ENCODE measurements at regions not wholly inside any gene's neighbourhood (a gene's known extent, or its start where the extent isn't known, plus 50 kb on each side); places are given as distances from the start of the nearest gene placed in this dataset.

- Histone ChIP-seq H3K4me1 (no peaks in the 10 kb centered on the region), H3K9me3 (no peaks in the 10 kb centered on the region), H3K36me3 (no peaks in the 10 kb centered on the region), H3K27ac (no peak overlapping the region), H3K27me3 (no peaks in the 10 kb centered on the region), H3K4me3 (no peak overlapping the region)
- ATAC-seq (no peak), DNase-seq (no peak)
- intact Hi-C loops (cut with DNase I): no loop called here
- TF ChIP-seq, protein P1, sequence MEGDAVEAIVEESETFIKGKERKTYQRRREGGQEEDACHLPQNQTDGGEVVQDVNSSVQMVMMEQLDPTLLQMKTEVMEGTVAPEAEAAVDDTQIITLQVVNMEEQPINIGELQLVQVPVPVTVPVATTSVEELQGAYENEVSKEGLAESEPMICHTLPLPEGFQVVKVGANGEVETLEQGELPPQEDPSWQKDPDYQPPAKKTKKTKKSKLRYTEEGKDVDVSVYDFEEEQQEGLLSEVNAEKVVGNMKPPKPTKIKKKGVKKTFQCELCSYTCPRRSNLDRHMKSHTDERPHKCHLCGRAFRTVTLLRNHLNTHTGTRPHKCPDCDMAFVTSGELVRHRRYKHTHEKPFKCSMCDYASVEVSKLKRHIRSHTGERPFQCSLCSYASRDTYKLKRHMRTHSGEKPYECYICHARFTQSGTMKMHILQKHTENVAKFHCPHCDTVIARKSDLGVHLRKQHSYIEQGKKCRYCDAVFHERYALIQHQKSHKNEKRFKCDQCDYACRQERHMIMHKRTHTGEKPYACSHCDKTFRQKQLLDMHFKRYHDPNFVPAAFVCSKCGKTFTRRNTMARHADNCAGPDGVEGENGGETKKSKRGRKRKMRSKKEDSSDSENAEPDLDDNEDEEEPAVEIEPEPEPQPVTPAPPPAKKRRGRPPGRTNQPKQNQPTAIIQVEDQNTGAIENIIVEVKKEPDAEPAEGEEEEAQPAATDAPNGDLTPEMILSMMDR (IDR thresholded peaks at IDR 0.05): no peak
Observed at GRCh38 chr18:10090668-10091067, 176.9 kb downstream of the VAPA start.

DNA sequence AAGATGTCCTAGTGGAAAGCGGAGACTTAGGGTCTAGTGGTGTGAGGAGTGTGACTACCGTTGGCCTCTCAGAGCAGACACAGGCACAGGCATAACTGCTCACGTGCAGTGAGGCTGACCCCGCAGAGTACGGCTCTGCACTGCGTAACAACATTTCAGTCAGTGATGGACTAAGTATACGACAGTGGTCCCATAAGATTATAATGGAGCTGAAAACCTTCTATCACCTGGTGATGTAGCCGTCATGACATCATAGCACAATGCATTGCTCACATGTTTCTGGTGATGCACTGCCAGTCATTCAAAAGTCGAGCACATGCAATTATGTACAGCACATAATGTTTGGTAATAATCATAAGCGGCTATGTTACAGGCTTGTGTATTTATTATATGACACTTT, 179.6 kb downstream of the VAPA start:
- no peaks in the 10 kb centered on the region for H3K27me3 ChIP-seq
- no peak for DNase-seq
- intact Hi-C loops (cut with DNase I): no loop called here
- TF ChIP-seq, protein P1 (IDR thresholded peaks at IDR 0.05): no peak
- no peaks in the 10 kb centered on the region for H3K9me3 ChIP-seq
- H3K27ac ChIP-seq: no peak overlapping the region
- H3K4me1 ChIP-seq: no peaks in the 10 kb centered on the region
- no peaks in the 10 kb centered on the region for H3K36me3 ChIP-seq
- no peak for ATAC-seq
- no peak overlapping the region for H3K4me3 ChIP-seq

GRCh38 chr18:10094154-10094553, 180.3 kb downstream of the VAPA start:
- ATAC-seq: no peak
- intact Hi-C loops (cut with DNase I): no loop called here
- H3K9me3 ChIP-seq: no peaks in the 10 kb centered on the region
- TF ChIP-seq, protein P1 (IDR thresholded peaks at IDR 0.05): no peak
- no peak overlapping the region for H3K4me3 ChIP-seq
- no peaks in the 10 kb centered on the region for H3K36me3 ChIP-seq
- DNase-seq: no peak
- no peaks in the 10 kb centered on the region for H3K27me3 ChIP-seq
- H3K4me1 ChIP-seq: no peaks in the 10 kb centered on the region
- no peak overlapping the region for H3K27ac ChIP-seq

DNA sequence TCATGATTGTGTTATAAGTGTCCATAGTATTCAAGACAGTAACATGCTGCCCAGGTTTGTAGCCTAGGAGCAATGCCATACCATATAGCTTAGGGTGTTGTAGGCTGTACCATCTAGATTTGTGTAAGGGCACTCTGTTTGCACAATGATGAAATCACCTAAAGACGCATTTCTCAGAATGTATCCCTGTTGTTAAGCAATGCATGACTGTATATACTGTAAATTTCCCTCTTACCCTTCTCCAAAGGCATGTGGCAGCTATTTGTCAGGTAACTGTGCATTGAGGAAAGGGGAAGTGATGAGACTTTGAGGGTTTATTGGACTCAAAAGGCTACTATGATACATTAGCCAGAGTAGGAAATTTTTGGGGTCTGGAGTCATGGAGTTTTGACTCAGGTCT, 180.8 kb downstream of the VAPA start:
- H3K27me3 ChIP-seq: no peaks in the 10 kb centered on the region
- TF ChIP-seq, protein P1 (IDR thresholded peaks at IDR 0.05): no peak
- no peak for ATAC-seq
- no peak overlapping the region for H3K27ac ChIP-seq
- no peaks in the 10 kb centered on the region for H3K36me3 ChIP-seq
- intact Hi-C loops (cut with DNase I): no loop called here
- no peaks in the 10 kb centered on the region for H3K4me1 ChIP-seq
- no peak for DNase-seq
- H3K9me3 ChIP-seq: no peaks in the 10 kb centered on the region
- no peak overlapping the region for H3K4me3 ChIP-seq

GRCh38 chr18:10095356-10095755, 181.5 kb downstream of the VAPA start:
- Histone ChIP-seq H3K27me3 (no peaks in the 10 kb centered on the region), H3K4me3 (no peak overlapping the region), H3K36me3 (no peaks in the 10 kb centered on the region), H3K9me3 (no peaks in the 10 kb centered on the region), H3K27ac (no peak overlapping the region), H3K4me1 (no peaks in the 10 kb centered on the region)
- TF ChIP-seq, protein P1 (IDR thresholded peaks at IDR 0.05): no peak
- intact Hi-C loops (cut with DNase I): no loop called here
- DNase-seq (no peak), ATAC-seq (no peak)
